ENCODE measurements at regions not wholly inside any gene's neighbourhood (a gene's known extent, or its start where the extent isn't known, plus 50 kb on each side); places are given as distances from the start of the nearest gene placed in this dataset.

DNA sequence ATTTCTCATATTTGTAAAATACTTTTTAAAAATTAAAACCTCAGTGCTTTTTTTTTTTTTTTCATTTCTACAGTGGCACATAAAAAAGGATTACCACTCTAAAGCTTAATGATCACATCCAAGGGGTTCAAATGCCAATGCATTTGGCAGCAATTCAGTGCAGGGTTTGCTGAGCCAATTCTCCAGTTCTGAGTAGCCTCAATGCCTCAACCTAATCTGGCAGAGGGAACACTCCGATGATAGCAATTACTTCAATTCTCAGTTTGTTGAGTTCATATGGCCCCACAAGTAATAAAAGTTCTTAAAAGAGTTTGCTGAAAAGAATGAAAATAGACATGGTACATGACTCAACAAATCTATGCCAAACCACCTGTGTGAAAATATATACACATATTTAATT is 79.3 kb upstream of the RBMS3 start:
- DNase-seq, result no peak

DNA sequence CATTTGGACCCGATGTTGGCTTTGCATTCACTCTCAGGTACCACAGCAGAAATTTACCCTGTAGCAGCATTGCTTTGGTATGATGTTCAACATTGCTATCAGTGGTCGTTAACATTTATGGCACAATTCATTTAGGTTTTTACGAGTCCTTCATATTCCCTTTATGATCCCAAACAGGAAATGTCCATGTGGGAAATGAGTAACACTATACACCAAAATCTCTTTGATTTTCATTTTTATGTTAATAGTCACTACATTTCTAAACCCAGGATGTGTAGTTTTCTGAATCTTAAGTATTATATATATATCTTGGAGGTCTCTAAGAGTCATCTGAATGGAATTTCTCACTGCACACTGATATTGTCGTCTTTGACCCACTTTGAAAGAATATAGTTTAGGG is 78.5 kb upstream of the RBMS3 start:
- no peak for DNase-seq

DNA sequence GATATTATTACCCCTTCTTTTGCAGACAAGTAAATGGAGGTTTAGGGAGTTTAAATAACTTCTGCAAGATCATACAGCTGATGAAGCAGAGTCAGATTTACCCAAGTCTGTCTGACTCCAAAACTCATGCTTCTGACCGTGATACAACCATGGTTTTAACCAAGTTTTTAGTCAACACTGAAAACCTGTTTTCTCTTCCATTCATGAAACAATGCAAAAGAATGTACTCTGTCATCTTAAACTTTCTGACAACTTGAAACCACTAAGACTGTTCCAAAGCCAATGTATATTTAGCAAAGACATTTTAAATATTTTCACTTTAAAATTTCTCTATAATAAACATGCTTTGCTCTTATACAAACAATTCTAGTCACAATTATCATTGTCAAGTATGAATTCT is 77.0 kb upstream of the RBMS3 start:
- DNase-seq, result no peak

DNA sequence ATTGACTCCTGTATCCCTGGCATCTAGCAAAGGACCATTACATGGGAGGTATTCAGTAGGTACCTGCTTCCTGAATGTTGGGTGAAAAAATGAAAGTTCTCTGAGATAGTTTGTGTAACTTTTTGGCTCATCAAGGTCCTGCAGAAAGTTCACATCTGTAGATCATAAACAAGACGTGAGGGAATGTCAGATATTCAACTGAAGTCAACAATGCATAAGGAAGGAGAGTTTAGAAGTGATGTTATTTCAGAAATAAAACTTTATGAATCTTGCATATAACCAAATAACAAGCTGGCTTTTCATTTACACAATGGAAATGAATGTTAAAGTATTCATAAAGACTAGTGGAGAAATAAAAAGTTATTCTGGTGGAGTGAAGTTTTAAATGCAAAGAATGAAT is 73.4 kb upstream of the RBMS3 start:
- DNase-seq, result no peak

DNA sequence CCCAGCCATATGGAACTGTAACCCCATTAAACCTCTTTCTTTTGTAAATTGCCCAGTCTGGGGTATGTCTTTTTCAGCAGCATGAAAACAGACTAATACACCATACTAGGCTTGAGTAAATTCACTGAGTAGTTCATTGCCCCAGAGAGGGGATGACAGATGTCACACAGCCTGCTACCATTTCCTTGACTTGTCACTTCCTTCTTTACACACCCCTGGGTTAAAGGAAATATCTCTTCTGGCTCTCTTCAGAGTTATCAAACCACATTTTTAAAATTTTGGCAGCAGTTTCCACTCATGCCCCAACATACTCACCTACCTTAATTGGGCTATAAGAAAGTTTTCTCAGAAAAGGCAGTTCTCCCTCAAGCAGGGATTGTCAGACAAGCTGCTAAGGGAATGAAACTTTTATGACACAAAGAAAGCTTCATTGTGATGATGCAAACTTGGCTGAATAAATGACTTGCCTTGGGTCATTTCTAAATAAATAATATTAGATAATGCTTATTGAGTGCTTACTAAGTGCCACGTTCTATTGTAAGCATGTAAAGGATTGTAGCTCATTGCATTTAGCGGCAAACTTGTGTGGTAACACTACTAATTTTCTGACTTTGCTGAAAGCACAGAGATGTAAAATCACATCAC is 68.0 kb upstream of the RBMS3 start:
- no peak for DNase-seq

DNA sequence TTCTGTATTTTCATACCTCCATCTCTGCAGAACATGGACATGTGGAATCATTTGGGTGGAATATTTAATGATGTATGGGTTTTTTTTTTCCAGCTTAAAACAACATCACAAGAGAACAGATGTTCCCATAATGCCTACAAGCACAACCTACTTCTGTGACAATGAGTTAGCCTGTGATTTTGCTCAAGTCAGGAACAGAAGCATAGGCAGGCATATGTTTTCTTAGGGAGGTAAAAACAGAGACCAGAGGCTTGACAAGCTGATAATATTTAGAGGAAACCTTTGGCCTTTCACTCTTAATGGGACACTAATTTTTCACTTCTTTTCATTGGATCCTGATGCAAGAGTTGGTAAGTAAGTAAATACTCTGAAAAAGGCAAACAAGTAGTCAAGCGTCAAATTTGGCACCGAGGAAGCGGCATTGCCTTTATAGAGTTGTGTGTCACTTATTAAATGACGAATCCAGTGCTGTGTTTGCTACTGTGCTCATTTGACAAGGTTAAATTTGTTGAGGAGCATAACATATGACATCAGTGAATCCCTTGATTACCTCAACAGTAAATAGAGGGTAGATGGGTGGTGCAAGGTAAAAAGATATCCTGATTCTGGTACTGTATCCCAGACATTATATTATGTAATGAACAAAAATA is 66.7 kb upstream of the RBMS3 start:
- no peak for DNase-seq

DNA sequence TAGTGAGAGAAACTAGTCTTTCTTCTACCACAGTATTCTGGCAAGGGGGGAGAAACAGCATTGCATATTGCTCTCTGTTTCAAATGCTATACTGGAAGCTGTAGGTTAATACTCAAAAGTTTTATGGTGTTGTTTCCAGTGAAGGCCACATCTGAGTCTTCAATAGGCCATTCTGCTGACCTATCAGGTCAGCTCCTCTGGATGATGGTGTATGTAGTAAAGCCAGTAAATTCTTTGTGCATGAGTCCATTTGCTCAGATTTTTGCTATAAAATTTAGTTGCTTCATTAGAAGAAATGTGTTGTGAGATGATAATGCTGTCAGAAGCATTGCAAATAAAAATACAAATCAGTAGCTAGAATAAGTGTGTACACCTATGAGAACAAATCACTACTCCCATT is 64.9 kb upstream of the RBMS3 start:
- DNase-seq, result no peak

DNA sequence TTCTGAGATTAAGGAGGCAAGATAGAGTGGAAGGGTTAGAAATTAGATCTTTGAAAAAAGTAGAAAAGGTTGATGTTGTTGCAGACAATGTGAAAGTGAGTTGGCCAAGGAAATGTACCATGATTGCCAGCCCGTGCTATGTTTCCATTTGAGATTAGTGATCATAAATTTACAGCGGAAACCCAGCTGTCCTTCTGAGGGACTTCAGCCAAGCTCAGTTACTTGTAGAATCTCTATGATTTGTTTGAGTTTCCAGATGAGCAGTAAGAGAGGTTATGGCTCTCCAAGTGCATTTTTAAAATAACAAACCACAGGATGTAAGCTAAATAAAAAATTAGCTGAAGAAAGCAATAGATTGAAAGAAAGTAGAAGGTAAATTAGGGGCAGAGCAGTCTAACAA is 54.2 kb upstream of the RBMS3 start:
- no peak for DNase-seq

DNA sequence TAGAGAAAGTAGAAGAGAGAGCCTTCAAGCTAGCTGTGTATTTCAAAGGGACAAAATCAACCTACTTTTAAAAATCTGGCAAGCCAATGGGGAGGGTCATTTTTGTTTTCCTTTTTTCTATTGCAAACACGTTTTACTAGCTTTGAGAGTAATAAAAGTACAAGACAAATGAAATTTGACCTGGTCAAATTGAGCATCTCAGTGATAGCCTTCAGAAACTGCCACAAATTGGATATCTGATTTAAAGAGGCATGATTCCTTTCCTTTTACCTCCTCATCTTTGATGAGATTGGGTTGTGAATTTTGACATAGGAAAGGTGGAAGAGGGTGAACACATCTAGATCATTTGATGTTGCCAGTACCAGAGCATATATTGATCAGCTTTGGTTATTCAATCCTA is 53.6 kb upstream of the RBMS3 start:
- no peak for DNase-seq

All from NCI-H1436 (cell line).